Activated CD4-positive, alpha-beta T cell treated with anti-CD3 and anti-CD28 coated beads for 24 hours (primary cell): ENCODE measurements at regions not wholly inside any gene's neighbourhood (a gene's known extent, or its start where the extent isn't known, plus 50 kb on each side); places are given as distances from the start of the nearest gene placed in this dataset.

Experiments used
- DNase-seq, 2 donors: peaks; one replicate each; pipeline ENCODE4 v3.0.0-alpha.2; 2020; ENCODE audit warnings: low read depth in 2 of 2

DNA sequence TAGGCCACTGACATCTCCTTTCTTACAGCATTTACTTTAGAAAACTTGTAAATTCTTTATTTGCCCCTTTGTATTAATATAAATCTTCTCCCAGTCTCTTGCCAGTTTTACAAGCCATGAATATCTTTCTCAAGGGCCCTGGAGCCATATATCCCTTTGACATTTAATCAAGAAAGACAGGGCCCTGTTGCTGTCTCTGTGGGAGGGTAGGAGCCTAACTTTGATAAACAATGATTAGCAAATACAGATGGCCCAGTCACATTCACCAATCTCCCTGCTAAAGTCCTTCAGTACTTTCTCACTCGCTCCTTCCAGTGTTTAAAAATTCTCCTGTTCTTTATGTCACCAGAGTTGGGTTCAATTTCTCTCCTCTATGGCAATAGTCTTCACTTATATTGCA is 479.8 kb upstream of the USP15 start:
- DNase-seq: no peak

DNA sequence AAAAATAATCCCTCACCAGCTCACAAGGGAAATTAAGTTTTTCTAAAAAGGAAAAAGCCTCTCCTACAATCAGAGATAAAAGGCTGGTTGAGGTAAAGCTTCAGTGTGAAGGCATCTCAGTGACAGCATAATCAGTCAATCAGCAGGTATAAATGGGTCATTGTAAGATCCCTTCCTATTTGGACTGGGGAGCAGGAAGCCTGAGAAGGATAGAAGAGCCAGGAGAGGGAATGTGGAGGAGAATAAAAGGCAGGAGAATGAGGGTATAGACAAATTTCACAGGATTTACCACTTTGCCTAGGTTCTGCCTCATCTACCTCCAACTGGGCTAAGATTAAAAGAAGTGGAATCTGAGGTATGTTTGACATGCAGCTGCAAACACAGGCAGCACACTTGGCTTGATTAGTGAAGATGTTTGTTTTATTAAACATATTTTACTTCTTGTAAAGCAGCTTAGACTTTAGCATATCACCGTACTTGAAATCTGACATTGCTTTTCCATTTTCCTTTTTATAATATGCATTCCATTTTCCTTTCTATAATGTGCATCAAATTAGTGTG is 479.1 kb upstream of the USP15 start:
- no peak for DNase-seq

DNA sequence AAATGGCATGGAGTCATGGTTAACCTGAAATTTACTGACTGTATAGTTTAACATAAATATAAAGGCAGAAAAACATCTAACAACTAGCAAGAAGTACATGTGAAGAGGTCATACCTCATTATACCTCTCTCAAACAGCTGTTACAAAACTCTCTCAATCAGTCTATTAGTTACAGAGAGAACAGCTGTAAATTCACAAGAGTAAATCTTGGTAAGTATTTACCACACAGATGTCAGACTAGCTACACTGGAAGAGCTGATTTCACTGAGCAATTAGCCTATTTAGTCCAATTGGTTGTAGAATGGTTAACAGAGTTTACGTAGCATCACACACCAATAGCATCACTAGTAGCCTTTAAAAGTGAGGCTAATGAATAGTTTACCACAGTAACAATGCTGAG is 463.4 kb upstream of the USP15 start:
- no peak for DNase-seq

DNA sequence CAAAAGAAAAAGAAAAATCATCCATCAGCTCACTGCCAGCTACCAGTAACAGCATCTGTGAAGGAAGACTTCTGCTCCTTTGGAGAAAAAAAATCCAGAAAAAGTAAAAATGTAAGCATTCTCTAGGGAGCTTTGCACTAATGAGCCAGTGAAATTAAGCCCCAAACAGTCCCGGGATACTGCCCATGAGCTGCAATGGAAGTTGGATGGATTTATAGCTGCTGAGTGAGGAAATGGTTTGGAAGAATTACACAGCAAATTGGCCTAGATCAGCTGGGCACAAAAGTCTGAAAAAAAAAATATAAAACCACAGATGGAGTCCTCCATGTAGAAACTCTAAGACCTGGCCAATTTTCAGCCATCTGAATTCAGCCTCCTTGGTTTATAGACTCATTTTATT is 462.9 kb upstream of the USP15 start:
- no peak for DNase-seq

DNA sequence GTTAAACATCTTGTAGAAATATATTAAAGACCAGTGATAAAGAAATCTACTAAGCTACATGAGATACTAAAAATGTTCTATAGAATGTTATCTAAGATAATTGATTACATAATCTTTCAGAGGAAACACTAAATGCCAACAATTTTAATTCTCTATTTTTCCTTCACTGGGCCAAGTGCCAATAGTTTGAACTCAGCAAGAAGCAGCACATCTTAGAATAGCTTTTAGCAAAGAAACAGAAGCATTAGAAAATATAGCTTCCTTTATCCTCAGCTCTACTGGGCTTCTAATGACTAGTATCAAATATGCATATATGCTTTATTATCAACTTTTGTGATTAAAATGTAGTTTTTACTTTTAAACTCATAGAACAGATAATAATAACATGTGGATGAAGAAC is 461.4 kb upstream of the USP15 start:
- no peak for DNase-seq

DNA sequence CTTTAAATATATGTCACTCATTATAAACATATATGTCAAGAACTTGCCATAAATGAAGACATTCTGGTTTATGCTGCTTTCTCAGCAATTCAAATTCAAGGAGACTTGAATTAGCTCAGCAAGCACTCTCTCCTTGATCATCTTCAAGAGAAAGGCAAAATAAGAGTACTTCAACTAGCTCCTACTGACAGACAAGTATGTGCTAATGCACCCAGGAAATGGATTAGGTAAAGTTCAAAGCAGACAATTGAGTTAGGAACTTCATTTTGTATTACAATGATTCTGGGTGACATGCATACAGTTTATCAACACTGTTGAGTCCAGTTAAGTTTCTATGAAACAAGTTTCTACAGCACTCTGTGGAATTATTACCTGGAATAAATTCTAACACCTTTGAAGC is 455.9 kb upstream of the USP15 start:
- DNase-seq: no peak

DNA sequence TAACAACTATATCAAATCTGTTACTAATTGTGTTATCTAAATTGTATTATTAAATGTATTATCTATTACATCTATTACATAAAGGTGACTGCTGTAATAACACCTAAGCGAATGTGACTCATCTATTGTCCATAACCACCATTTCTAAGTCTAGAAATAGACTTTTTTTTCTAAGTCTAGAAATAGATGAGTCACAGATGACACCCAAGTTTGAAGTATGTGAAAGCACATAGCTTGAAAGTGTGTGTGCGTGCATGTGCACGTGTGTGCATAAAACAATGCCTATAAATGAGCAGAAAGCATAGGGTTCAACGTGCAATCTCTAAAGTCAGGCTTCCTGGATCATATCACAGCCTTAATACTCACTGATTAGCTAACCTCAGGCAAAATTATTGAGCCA is 451.3 kb upstream of the USP15 start:
- no peak for DNase-seq

DNA sequence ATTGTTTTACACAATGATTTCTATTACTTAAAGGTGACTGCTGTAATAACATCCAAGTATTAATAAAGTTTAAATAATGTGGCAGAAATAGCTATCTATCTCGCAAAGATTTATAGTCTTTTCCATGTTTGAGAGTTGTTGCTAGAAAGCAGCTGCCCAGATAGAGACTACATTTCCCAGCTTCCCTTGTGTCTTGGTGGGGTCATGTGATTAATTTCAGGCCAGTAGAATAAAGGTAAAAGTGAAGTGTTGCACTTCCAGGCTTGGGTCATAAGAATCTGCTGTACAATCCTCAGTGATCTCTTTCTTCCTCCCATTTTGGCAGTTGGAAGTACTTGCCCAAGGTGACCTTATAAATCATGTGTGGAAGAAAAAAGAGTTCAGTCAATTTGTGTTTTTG is 449.7 kb upstream of the USP15 start:
- DNase-seq: no peak

DNA sequence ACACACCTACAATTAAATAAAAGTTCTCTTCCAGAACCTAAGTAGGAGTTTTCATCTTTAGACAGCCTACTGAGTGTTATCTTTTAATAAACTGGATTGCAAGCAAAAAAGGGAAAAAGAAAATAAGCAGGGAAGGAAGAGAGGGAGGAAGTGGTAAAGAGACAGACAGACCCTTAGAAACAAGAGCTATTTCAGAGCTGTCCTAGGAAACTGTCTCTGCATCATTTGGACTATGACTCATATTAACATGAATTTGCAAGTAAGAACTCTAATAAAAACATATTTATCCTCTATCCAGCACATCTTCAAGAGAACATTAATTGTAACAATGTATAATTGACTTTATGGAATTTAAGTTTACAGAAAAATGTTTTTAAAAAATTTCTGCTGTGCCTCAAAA is 438.8 kb upstream of the USP15 start:
- DNase-seq: no peak

DNA sequence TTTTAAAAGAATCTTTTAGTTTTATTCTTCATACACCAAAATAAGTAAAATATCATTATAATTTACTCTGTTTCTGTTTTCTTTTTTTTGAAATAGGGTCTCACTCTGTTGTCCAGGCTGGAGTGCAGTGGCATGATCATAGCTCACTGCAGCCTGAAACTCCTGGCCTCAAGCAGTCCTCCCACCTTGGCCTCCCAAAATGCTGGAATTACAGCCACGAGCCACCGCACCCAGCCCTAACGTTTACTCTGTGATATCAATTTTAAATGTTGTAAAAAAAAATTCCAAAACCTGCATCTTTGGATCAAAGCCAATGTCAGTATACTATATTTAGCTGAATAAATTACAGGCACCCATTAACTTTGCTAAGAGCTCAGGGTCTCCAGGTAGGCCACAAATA is 437.1 kb upstream of the USP15 start:
- no peak for DNase-seq

DNA sequence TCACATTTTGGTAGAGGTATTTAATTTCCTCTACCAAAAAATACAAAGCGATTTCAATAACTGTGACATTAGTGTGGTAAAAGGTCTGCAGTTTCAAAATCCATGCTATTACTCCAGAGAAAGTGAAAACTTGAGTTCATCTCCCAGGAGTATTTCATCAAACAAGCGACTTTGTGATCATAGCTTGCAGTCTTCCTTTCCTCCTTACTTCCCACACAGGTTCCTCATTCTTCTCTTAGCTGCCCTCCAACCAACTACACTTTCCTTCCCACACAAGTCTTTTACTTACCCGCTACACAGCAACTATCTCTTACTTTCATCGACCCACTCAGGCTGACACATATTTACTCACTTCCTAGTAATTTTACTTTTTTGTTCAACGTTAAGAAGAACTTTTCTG is 413.4 kb upstream of the USP15 start:
- DNase-seq: no peak

DNA sequence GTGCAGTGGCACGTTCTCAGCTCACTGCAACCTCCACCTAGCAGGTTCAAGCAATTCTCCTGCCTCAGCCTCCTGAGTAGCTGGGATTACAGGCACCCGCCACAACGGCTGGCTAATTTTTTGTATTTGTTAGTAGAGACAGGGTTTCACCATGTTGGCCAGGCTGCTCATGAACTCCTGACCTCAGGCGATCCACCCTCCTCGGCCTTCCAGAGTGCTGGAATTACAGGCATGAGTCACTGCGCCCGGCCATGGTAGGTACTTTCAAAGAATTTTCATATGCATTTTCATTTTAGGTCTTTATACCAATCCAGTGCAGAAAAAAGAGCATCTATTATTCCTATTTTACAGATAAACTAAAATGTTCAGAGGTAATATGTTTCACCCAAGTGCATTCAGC is 411.3 kb upstream of the USP15 start:
- no peak for DNase-seq

DNA sequence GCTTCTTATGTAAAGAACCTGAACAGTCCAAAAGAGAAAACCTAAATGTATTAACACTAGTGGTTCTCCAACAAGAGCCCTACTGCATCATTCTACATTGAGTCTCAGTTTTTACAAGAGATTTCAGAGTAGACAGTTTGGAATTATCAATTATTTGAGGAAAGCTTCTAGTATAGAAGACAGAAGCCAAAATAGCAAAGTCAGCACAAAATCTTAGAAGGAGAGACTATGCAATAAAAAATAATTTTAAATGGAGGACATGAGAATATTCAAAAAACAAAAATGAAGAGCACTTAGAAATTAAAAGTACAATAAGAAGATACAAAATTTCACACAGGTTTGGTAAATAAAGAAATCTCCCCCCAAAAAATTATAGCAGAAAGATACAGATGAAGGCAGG is 406.3 kb upstream of the USP15 start:
- no peak for DNase-seq

DNA sequence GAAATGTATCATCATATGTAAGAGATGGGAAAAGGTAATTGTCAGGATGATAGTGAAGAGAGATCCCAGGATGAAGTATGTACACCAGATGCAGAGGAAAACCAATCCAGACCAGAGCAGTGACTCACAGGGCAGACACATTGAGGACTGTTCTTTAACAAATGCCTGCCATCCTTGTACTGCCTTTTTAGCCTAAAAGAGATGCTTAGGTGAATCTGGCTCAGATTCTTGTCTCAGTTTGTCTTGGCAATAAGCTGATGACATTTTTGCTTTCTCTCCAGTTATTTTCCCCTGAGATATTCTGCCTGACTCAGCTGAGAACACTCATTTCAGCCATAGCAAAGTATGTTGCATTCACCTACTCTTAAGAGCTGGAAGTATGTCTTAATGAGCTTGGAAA is 405.3 kb upstream of the USP15 start:
- DNase-seq: no peak

DNA sequence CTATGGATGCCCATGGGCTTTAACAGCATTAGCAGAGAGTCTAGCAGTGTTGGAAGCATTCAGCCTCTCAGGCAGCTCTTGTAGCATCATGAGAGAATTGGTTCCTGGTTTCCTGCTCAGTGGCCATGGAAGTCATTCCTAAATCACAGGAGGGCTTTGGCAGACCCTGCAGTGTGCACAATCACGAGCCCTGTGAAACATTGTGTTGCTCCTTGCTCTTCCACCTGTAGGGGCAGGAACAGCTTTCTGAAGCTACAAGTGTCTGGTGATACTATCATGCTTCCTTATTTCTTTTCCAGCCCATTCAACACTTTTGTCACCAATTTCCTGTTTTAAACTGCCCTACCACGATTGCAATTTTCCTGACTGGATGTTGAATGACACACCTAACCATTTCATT is 402.2 kb upstream of the USP15 start:
- DNase-seq: no peak

DNA sequence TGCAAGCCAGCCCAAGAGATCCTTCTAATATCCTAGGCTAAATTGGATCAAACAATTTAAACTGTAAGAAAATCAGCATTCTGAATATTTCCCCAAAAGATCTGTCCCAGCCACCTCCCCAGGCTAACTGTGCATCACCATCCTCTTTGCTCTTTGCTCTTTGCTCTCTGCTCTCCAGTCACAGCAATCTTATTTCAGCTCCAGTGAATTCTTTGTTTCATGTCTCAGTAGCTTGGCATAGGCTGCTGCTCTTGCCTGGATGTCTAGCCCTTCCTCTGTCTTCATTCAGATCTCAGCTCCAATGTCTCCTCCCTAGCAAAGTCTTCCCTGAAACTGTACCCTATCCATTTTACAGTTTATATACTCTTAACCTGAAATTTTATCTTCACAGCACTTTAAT is 399.8 kb upstream of the USP15 start:
- DNase-seq: no peak

DNA sequence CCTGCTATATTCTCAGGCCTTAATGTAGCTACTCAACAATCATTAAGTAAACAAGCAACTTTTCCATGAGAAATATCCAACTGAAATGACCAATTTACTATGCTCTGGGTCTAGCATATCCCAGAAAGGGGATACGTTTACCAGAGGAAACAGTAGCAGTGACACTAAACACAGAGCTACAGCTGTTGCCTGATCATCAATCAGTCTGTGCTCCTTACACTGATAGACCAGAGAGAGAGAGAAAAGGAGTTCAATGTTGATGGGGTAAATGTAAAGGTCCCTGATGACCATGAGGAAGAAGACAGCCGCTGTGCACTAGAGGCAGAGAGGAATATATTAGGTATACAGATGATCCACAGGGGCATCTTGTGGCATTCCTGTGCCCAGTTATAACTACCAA is 397.2 kb upstream of the USP15 start:
- no peak for DNase-seq

DNA sequence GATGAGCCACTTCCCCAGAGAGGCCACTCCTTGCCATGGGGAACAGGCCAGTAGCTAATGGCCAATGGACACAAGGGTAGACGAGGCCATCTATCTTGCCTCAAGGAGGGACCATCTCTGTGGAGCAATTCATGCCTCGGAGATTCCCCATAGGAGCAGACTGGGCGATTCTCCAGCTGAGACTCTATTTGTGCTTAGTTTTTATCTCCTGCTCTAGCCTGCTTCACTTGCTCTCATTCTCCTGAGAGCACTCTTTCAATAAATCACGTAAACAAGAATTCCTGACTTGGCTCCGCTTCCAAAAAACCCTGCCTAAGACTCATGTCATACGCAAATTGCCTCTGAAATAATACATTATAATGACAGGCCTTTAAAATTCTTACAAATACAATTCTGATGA is 396.4 kb upstream of the USP15 start:
- DNase-seq: no peak

DNA sequence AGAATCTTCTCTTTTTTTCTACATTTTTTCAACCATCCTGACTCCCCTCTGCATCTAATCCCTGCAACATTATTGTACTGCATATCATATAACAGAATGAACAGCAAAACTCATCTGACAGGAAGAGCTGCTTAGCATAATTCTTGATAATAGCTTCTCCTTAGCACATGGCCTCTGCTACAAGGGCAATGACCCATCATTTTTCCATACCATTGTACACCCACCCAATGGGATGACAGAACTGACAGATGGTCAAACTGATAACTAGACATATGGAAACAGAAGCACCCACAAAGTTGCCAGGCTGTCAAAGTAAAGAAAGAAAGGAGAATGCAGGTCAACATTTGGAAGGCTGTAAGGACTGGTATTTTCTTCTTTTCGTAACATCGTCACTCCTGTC is 390.4 kb upstream of the USP15 start:
- no peak for DNase-seq

DNA sequence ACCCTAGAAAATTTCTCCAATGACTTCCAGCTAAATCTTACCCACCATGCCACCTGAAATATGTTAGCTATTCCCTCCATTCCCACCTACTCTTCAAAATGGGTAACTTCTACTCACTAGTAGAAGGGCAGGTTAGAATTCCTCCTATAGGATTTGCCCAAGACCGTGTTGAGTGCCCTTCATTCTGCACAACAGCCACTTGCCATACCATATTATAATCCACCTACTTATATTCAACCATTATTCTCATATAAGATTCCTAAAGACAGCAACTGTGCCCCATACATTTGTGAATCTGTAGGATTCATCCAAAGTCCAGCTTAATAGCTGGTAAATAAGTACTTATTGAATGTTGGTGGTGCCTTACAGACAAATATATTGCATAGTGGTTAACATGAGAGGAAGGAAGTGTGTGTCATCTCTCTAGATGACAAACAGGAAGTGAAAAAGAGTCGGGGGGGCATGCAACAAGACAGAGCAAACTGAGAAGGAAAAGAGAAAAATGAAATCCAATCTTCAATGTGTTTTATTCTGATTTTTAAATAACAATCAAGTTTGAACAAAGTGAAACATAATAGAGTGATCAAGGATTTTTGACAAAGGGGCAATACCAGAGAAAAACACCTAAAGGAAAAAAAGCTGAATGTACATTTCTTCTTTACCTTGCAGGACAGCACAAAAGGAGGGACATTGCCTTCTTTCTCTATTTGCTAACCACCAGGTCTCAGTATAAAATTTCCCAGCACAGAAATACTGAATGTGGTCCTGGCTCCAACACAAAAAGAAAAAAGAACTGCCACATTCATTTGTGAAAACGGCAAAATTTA is 389.3 kb upstream of the USP15 start:
- DNase-seq: no peak

DNA sequence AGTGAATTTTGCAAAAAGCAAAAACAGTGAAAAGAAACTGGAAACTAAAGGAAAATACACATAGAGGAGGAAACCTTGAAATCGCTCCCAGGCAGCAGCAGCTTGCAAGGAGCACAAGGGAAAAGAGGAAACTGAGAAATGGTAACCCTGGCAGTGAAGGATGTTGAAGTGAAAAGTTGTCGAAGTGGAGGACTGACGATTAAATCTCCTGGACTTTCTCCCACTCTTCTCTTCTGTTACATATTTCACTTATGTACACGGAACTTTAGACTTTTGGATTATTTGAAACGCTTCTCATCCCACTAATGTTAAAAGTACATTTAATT is 388.8 kb upstream of the USP15 start:
- no peak for DNase-seq

DNA sequence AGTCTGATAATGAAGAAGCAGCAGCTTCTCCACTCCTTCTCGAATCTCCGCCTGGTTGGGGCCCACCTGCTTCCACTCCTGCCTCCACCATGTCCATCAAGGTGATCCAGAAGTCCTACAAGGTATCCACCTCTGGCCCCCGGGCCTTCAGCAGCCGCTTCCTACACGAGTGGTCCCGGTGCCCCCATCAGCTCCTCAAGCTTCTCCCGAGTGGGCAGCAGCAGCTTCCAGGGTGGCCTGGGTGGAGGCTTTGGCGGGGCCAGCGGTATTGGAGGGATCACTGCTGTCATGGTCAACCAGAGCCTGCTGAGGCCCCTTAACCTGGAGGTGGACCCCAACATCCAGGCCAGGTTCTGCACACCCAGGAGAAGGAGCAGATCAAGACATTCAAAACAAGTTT is 381.0 kb upstream of the USP15 start:
- no peak for DNase-seq

DNA sequence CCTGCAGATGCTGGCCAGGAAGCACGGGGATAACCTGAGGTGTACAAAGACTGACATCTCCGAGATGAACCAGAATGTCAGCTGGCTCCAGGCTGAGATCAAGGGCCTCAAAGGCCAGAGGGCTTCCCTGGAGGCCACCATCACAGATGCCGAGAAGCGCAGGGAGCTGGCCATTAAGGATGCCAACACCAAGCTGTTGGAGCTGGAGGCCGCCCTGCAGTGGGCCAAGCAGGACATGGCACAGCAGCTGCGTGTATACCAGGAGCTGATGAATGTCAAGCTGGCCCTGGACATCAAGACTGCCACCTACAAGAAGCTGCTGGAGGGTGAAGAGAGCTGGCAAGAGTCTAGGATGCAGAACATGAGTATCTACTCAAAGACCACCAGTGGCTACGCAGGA is 380.0 kb upstream of the USP15 start:
- no peak for DNase-seq

DNA sequence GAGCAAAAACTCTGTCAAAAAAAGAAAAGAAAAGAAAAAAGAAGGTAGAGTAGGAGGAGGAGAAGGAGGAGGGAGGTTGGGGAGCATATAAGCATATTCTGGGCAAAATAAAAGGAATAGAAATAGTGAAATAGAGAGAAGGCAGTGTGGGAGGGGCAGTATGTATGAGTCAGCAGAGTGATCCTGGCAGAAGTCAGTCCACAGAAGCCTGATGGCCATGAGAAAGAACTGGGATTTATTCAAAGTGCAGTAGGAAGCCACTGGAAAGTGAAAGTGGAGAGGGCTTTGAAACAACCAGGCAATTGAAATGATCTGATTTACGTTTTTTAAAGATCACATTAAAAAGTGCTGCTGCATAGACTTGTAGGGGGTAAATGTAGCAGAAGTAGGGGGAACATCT is 368.6 kb upstream of the USP15 start:
- no peak for DNase-seq
